ENCODE measurements at regions not wholly inside any gene's neighbourhood (a gene's known extent, or its start where the extent isn't known, plus 50 kb on each side); places are given as distances from the start of the nearest gene placed in this dataset.

DNA sequence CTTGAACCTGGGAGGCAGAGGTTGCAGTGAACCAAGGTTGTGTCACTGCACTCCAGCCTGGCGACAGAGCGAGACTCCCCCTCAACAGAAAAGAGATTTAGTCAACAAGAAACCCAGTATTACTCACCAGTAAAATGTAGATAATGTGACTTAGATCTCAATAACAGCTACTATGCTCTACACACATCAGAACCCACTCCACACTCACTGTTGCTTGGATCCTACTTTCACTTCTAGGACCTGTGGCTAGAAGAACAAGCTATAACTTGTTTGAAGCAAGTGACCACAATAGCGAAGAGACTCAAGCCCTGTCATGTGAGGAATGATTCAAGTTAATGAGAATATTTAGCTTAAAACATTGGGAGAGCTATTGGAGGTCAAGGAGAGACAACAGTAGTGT is 100.7 kb downstream of the ANXA2 start (continued):
- TF ChIP-seq MEIS2 (IDR thresholded peaks at IDR 0.05; ENCODE audit: partially characterized antibody), result no peak
- no peak for TF ChIP-seq ZBTB7A (IDR thresholded peaks at IDR 0.05; ENCODE audit: borderline replicate concordance, control insufficient read depth, low read depth, low read length)
- TF ChIP-seq SMC3 (conservative IDR thresholded peaks at IDR 0.05; ENCODE audit: insufficient read depth, low read depth, low read length), result no peak
- TF ChIP-seq POLR2G (IDR thresholded peaks at IDR 0.05; ENCODE audit: low read depth, low read length), result no peak
- TF ChIP-seq, protein P1, sequence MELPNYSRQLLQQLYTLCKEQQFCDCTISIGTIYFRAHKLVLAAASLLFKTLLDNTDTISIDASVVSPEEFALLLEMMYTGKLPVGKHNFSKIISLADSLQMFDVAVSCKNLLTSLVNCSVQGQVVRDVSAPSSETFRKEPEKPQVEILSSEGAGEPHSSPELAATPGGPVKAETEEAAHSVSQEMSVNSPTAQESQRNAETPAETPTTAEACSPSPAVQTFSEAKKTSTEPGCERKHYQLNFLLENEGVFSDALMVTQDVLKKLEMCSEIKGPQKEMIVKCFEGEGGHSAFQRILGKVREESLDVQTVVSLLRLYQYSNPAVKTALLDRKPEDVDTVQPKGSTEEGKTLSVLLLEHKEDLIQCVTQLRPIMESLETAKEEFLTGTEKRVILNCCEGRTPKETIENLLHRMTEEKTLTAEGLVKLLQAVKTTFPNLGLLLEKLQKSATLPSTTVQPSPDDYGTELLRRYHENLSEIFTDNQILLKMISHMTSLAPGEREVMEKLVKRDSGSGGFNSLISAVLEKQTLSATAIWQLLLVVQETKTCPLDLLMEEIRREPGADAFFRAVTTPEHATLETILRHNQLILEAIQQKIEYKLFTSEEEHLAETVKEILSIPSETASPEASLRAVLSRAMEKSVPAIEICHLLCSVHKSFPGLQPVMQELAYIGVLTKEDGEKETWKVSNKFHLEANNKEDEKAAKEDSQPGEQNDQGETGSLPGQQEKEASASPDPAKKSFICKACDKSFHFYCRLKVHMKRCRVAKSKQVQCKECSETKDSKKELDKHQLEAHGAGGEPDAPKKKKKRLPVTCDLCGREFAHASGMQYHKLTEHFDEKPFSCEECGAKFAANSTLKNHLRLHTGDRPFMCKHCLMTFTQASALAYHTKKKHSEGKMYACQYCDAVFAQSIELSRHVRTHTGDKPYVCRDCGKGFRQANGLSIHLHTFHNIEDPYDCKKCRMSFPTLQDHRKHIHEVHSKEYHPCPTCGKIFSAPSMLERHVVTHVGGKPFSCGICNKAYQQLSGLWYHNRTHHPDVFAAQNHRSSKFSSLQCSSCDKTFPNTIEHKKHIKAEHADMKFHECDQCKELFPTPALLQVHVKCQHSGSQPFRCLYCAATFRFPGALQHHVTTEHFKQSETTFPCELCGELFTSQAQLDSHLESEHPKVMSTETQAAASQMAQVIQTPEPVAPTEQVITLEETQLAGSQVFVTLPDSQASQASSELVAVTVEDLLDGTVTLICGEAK (IDR thresholded peaks at IDR 0.05), result no peak
- TF ChIP-seq, protein P1 (CRISPR knock-in tag; IDR thresholded peaks at IDR 0.05), result no peak
- TF ChIP-seq, protein P2, sequence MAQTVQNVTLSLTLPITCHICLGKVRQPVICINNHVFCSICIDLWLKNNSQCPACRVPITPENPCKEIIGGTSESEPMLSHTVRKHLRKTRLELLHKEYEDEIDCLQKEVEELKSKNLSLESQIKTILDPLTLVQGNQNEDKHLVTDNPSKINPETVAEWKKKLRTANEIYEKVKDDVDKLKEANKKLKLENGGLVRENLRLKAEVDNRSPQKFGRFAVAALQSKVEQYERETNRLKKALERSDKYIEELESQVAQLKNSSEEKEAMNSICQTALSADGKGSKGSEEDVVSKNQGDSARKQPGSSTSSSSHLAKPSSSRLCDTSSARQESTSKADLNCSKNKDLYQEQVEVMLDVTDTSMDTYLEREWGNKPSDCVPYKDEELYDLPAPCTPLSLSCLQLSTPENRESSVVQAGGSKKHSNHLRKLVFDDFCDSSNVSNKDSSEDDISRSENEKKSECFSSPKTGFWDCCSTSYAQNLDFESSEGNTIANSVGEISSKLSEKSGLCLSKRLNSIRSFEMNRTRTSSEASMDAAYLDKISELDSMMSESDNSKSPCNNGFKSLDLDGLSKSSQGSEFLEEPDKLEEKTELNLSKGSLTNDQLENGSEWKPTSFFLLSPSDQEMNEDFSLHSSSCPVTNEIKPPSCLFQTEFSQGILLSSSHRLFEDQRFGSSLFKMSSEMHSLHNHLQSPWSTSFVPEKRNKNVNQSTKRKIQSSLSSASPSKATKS (CRISPR knock-in tag; IDR thresholded peaks at IDR 0.05), result no peak
- TF ChIP-seq ZBED1 (IDR thresholded peaks at IDR 0.05), result no peak
- no peak for TF ChIP-seq OTX1 (CRISPR knock-in tag; IDR thresholded peaks at IDR 0.05)
- TF ChIP-seq ZFX (CRISPR knock-in tag; IDR thresholded peaks at IDR 0.05), result no peak
- no peak for TF ChIP-seq ERF (CRISPR knock-in tag; IDR thresholded peaks at IDR 0.05)
- TF ChIP-seq, protein P3, sequence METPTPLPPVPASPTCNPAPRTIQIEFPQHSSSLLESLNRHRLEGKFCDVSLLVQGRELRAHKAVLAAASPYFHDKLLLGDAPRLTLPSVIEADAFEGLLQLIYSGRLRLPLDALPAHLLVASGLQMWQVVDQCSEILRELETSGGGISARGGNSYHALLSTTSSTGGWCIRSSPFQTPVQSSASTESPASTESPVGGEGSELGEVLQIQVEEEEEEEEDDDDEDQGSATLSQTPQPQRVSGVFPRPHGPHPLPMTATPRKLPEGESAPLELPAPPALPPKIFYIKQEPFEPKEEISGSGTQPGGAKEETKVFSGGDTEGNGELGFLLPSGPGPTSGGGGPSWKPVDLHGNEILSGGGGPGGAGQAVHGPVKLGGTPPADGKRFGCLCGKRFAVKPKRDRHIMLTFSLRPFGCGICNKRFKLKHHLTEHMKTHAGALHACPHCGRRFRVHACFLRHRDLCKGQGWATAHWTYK (CRISPR knock-in tag; IDR thresholded peaks at IDR 0.05), result no peak

Measured in K562 (cell line).